ENCODE measurements at regions not wholly inside any gene's neighbourhood (a gene's known extent, or its start where the extent isn't known, plus 50 kb on each side); places are given as distances from the start of the nearest gene placed in this dataset.

GRCh38 chr11:32333320-32333991, 101.9 kb downstream of the WT1 start:
- Mint-ChIP-seq H3K27me3 (ENCODE audit: unreplicated experiment) (peaks cover 13% of the 10 kb centered on the region), H3K4me3 (ENCODE audit: low read depth, unreplicated experiment) (no peak overlapping the region), H3K4me1 (ENCODE audit: low read depth, unreplicated experiment) (no peaks in the 10 kb centered on the region), H3K27ac (ENCODE audit: unreplicated experiment) (no peak overlapping the region), H3K9me3 (ENCODE audit: low read depth, unreplicated experiment) (no peaks in the 10 kb centered on the region), H3K36me3 (ENCODE audit: insufficient read depth, unreplicated experiment) (no peaks in the 10 kb centered on the region)
- DNase-seq, result peak; percentile 3
- intact Hi-C loops (cut with micrococcal nuclease; ENCODE audit: unreplicated experiment), result no loop called here
- TF ChIP-seq CTCF (IDR thresholded peaks at IDR 0.05; ENCODE audit: unreplicated experiment), result no peak
- CTCF ChIA-PET, result interaction anchor here (0.6 to 0.9 kb wide), 4 partner anchors 10 to 398 kb away, joined by 4 to 8 read pairs (median 6); no protein-coding TSS in a partner anchor
- no TSS peak for BruUV-seq (replicated peaks)

- H3K36me3 Mint-ChIP-seq (ENCODE audit: insufficient read depth, unreplicated experiment), result no peaks in the 10 kb centered on the region
- CTCF ChIA-PET, result interaction anchor here (0.8 kb wide), 1 partner anchor 11 kb away, joined by 3 read pairs; no protein-coding TSS in a partner anchor
- H3K27ac Mint-ChIP-seq (ENCODE audit: unreplicated experiment), result no peak overlapping the region
- no peak overlapping the region for H3K4me3 Mint-ChIP-seq (ENCODE audit: low read depth, unreplicated experiment)
- intact Hi-C loops (cut with micrococcal nuclease; ENCODE audit: unreplicated experiment), result no loop called here
- no peaks in the 10 kb centered on the region for H3K9me3 Mint-ChIP-seq (ENCODE audit: low read depth, unreplicated experiment)
- no peaks in the 10 kb centered on the region for H3K4me1 Mint-ChIP-seq (ENCODE audit: low read depth, unreplicated experiment)
- DNase-seq, result peak; percentile 4
- no TSS peak for BruUV-seq (replicated peaks)
- TF ChIP-seq CTCF (IDR thresholded peaks at IDR 0.05; ENCODE audit: unreplicated experiment), result peak; percentile 22
- peaks cover 13% of the 10 kb centered on the region for H3K27me3 Mint-ChIP-seq (ENCODE audit: unreplicated experiment)
Measured at GRCh38 chr11:32334822-32335221, 100.5 kb downstream of the WT1 start.
